GM12873 (cell line): ENCODE measurements at regions not wholly inside any gene's neighbourhood (a gene's known extent, or its start where the extent isn't known, plus 50 kb on each side); places are given as distances from the start of the nearest gene placed in this dataset.

Source experiments
- CTCF ChIP-seq: IDR thresholded peaks from 2 replicates; pipeline ENCODE4 v1.5.1; 2012; ENCODE audit warnings: low read depth, mild to moderate bottlenecking, moderate library complexity, low read length, control low read depth; ENCODE audit not compliant: insufficient read depth; ENCODE audit errors: missing control alignments

- no peak for TF ChIP-seq CTCF
Observed at GRCh38 chrX:51404445-51404844, 71.8 kb downstream of the NUDT10 start.

GRCh38 chrX:51395810-51396728 lies 63.4 kb downstream of the NUDT10 start:
- peak; percentile 23 for TF ChIP-seq CTCF

GRCh38 chrX:51395480-51395809 lies 62.8 kb downstream of the NUDT10 start:
- TF ChIP-seq CTCF: no peak
